ENCODE measurements at regions not wholly inside any gene's neighbourhood (a gene's known extent, or its start where the extent isn't known, plus 50 kb on each side); places are given as distances from the start of the nearest gene placed in this dataset.

- DNase-seq: no peak
- no peaks in the 10 kb centered on the region for H3K4me1 Mint-ChIP-seq
- CTCF ChIA-PET: no interaction called here
Measured at GRCh38 chr7:115754226-115754625, 276.3 kb downstream of the TFEC start.

GRCh38 chr7:115749924-115750323 lies 280.6 kb downstream of the TFEC start:
- no peaks in the 10 kb centered on the region for H3K9me3 Mint-ChIP-seq
- H3K4me1 Mint-ChIP-seq: no peaks in the 10 kb centered on the region
- H3K27me3 Mint-ChIP-seq: no peaks in the 10 kb centered on the region
- CTCF ChIA-PET: no interaction called here
- no peaks in the 10 kb centered on the region for H3K36me3 Mint-ChIP-seq
- no peak overlapping the region for H3K4me3 Mint-ChIP-seq
- no peak overlapping the region for H3K27ac Mint-ChIP-seq
- DNase-seq: no peak

More at GRCh38 chr7:115754226-115754625, 276.3 kb downstream of the TFEC start:
- Mint-ChIP-seq H3K36me3 (no peaks in the 10 kb centered on the region), H3K9me3 (no peaks in the 10 kb centered on the region), H3K4me3 (no peak overlapping the region), H3K27ac (no peak overlapping the region), H3K27me3 (no peaks in the 10 kb centered on the region)

- CTCF ChIA-PET: no interaction called here
- Mint-ChIP-seq H3K27ac (no peak overlapping the region), H3K9me3 (no peaks in the 10 kb centered on the region), H3K36me3 (no peaks in the 10 kb centered on the region), H3K4me3 (no peak overlapping the region), H3K27me3 (no peaks in the 10 kb centered on the region), H3K4me1 (no peaks in the 10 kb centered on the region)
- no peak for DNase-seq
Measured at GRCh38 chr7:115748123-115748738, 282.3 kb downstream of the TFEC start.

GRCh38 chr7:115747174-115747573 lies 283.4 kb downstream of the TFEC start:
- Mint-ChIP-seq H3K9me3 (no peaks in the 10 kb centered on the region), H3K4me1 (no peaks in the 10 kb centered on the region), H3K4me3 (no peak overlapping the region), H3K27me3 (no peaks in the 10 kb centered on the region), H3K36me3 (no peaks in the 10 kb centered on the region), H3K27ac (no peak overlapping the region)
- DNase-seq: no peak
- CTCF ChIA-PET: interaction anchor here (0.6 kb wide), 1 partner anchor 1775 kb away, joined by 3 read pairs; no protein-coding TSS in a partner anchor

- no peaks in the 10 kb centered on the region for H3K4me1 Mint-ChIP-seq
- H3K4me3 Mint-ChIP-seq: no peak overlapping the region
- CTCF ChIA-PET: interaction anchor here (0.6 kb wide), 1 partner anchor 115 kb away, joined by 3 read pairs; no protein-coding TSS in a partner anchor
- H3K27ac Mint-ChIP-seq: no peak overlapping the region
- H3K36me3 Mint-ChIP-seq: no peaks in the 10 kb centered on the region
- no peak for DNase-seq
- H3K27me3 Mint-ChIP-seq: no peaks in the 10 kb centered on the region
- H3K9me3 Mint-ChIP-seq: no peaks in the 10 kb centered on the region
Measured at GRCh38 chr7:115740043-115740442, 290.5 kb downstream of the TFEC start.

GRCh38 chr7:115734641-115735040 lies 295.9 kb downstream of the TFEC start:
- no peak for DNase-seq
- Mint-ChIP-seq H3K27ac (no peak overlapping the region), H3K4me3 (no peak overlapping the region), H3K9me3 (no peaks in the 10 kb centered on the region), H3K4me1 (no peaks in the 10 kb centered on the region), H3K36me3 (no peaks in the 10 kb centered on the region), H3K27me3 (no peaks in the 10 kb centered on the region)
- CTCF ChIA-PET: no interaction called here

- no peak for DNase-seq
- Mint-ChIP-seq H3K4me3 (no peak overlapping the region), H3K4me1 (no peaks in the 10 kb centered on the region), H3K9me3 (no peaks in the 10 kb centered on the region), H3K36me3 (no peaks in the 10 kb centered on the region), H3K27me3 (no peaks in the 10 kb centered on the region), H3K27ac (no peak overlapping the region)
- CTCF ChIA-PET: no interaction called here
Measured at GRCh38 chr7:115731796-115732471, 298.6 kb downstream of the TFEC start.

- H3K36me3 Mint-ChIP-seq: no peaks in the 10 kb centered on the region
- DNase-seq: no peak
Measured at GRCh38 chr7:115728518-115728917, 302.0 kb downstream of the TFEC start.

GRCh38 chr7:115724400-115725056 lies 306.0 kb downstream of the TFEC start:
- no peak for DNase-seq
- no peaks in the 10 kb centered on the region for H3K36me3 Mint-ChIP-seq
- H3K4me1 Mint-ChIP-seq: no peaks in the 10 kb centered on the region
- peaks cover 3% of the 10 kb centered on the region for H3K27me3 Mint-ChIP-seq
- no peak overlapping the region for H3K4me3 Mint-ChIP-seq
- no peak overlapping the region for H3K27ac Mint-ChIP-seq
- H3K9me3 Mint-ChIP-seq: no peaks in the 10 kb centered on the region
- CTCF ChIA-PET: no interaction called here

More at GRCh38 chr7:115728518-115728917, 302.0 kb downstream of the TFEC start:
- H3K4me1 Mint-ChIP-seq: no peaks in the 10 kb centered on the region
- CTCF ChIA-PET: no interaction called here
- no peak overlapping the region for H3K27ac Mint-ChIP-seq
- H3K4me3 Mint-ChIP-seq: no peak overlapping the region
- H3K27me3 Mint-ChIP-seq: no peaks in the 10 kb centered on the region
- no peaks in the 10 kb centered on the region for H3K9me3 Mint-ChIP-seq

- Mint-ChIP-seq H3K36me3 (no peaks in the 10 kb centered on the region), H3K27me3 (peaks cover 3% of the 10 kb centered on the region), H3K4me1 (no peaks in the 10 kb centered on the region), H3K9me3 (no peaks in the 10 kb centered on the region), H3K27ac (no peak overlapping the region), H3K4me3 (no peak overlapping the region)
- CTCF ChIA-PET: interaction anchor here (0.8 kb wide), 1 partner anchor 33 kb away, joined by 3 read pairs; no protein-coding TSS in a partner anchor
- DNase-seq: no peak
Measured at GRCh38 chr7:115722302-115722977, 308.1 kb downstream of the TFEC start.

- no peaks in the 10 kb centered on the region for H3K4me1 Mint-ChIP-seq
- no peaks in the 10 kb centered on the region for H3K36me3 Mint-ChIP-seq
- no peak for DNase-seq
- peaks cover 3% of the 10 kb centered on the region for H3K27me3 Mint-ChIP-seq
- no peaks in the 10 kb centered on the region for H3K9me3 Mint-ChIP-seq
- CTCF ChIA-PET: no interaction called here
- H3K27ac Mint-ChIP-seq: no peak overlapping the region
- no peak overlapping the region for H3K4me3 Mint-ChIP-seq
Measured at GRCh38 chr7:115721293-115722217, 309.0 kb downstream of the TFEC start.

GRCh38 chr7:115719963-115720362 lies 310.6 kb downstream of the TFEC start:
- H3K4me1 Mint-ChIP-seq: no peaks in the 10 kb centered on the region
- no peaks in the 10 kb centered on the region for H3K9me3 Mint-ChIP-seq
- no peak for DNase-seq
- H3K36me3 Mint-ChIP-seq: no peaks in the 10 kb centered on the region
- H3K27ac Mint-ChIP-seq: no peak overlapping the region
- peaks cover 3% of the 10 kb centered on the region for H3K27me3 Mint-ChIP-seq
- CTCF ChIA-PET: no interaction called here
- no peak overlapping the region for H3K4me3 Mint-ChIP-seq

- no peaks in the 10 kb centered on the region for H3K36me3 Mint-ChIP-seq
- no peaks in the 10 kb centered on the region for H3K27me3 Mint-ChIP-seq
- CTCF ChIA-PET: no interaction called here
- no peak overlapping the region for H3K4me3 Mint-ChIP-seq
- no peaks in the 10 kb centered on the region for H3K9me3 Mint-ChIP-seq
- no peaks in the 10 kb centered on the region for H3K4me1 Mint-ChIP-seq
- no peak for DNase-seq
- no peak overlapping the region for H3K27ac Mint-ChIP-seq
Measured at GRCh38 chr7:115709664-115710063, 320.9 kb downstream of the TFEC start.

GRCh38 chr7:115708013-115708341 lies 322.6 kb downstream of the TFEC start:
- no peak for DNase-seq
- Mint-ChIP-seq H3K4me3 (no peak overlapping the region), H3K9me3 (no peaks in the 10 kb centered on the region), H3K27ac (no peak overlapping the region), H3K36me3 (no peaks in the 10 kb centered on the region), H3K27me3 (no peaks in the 10 kb centered on the region), H3K4me1 (no peaks in the 10 kb centered on the region)
- CTCF ChIA-PET: no interaction called here

All from activated naive CD4-positive, alpha-beta T cell treated with anti-CD3 and anti-CD28 coated beads, Interleukin-2, amount 10 ng/mL, durations not matched to agents 7 days and 5 days (primary cell).